Left lung (tissue), 4 donors: ENCODE measurements at regions not wholly inside any gene's neighbourhood (a gene's known extent, or its start where the extent isn't known, plus 50 kb on each side); places are given as distances from the start of the nearest gene placed in this dataset.

Experiments
- ATAC-seq: fragments of 200-7000 bp; cut with Tn5 transposase; one replicate; pipeline ENCODE4 v1.9.1; 2020; ENCODE audit warnings: moderate library complexity
- DNase-seq, 4 donors: peaks; one replicate each; pipeline ENCODE4 v3.0.0-alpha.2; 2013 to 2020
- H3K27ac ChIP-seq, 2 donors: fragments of 200-600 bp; sonication (generic) in 1 of 2; one replicate each; pipeline versions ENCODE4 v1.5.0 to v1.8.0; 2020 to 2021
- H3K27me3 ChIP-seq, 2 donors: fragments of 200-600 bp; sonication (generic) in 1 of 2; one replicate each; pipeline versions ENCODE4 v1.5.0 to v1.8.0; 2020 to 2021
- H3K36me3 ChIP-seq, 2 donors: fragments of 200-600 bp; sonication (generic) in 1 of 2; one replicate each; pipeline versions ENCODE4 v1.5.0 to v1.8.0; 2020 to 2021
- H3K4me1 ChIP-seq, 2 donors: fragments of 200-600 bp; one replicate each; pipeline ENCODE4 v1.8.0; 2021
- H3K4me3 ChIP-seq, 2 donors: fragments of 200-600 bp; sonication (generic) in 1 of 2; one replicate each; pipeline versions ENCODE4 v1.5.0 to v1.8.0; 2020 to 2021; ENCODE audit warnings: mild to moderate bottlenecking in 1 of 2
- H3K9me3 ChIP-seq, 2 donors: fragments of 200-600 bp; sonication (generic) in 1 of 2; one replicate each; pipeline versions ENCODE4 v1.5.0 to v1.8.0; 2020 to 2021
- intact Hi-C, 2 donors: fragments of 100-400 bp; cut with DNase I; formaldehyde crosslinking; loops; one replicate each; pipeline versions ENCODE4 v1.11.2 to v1.14.2; 2022
- TF ChIP-seq, protein P1 (sequence below), 2 donors: fragments of 200-600 bp; sonication (generic) in 1 of 2; IDR thresholded peaks; one replicate each; pipeline versions ENCODE4 v1.5.0 to v1.8.0; 2021; ENCODE audit warnings: antibody characterized with exemption in 2 of 2
- donor health status: DM: no; HTN: yes; CAD: no.
- donor health status: DM: no; HTN: no; CAD: no.

DNA sequence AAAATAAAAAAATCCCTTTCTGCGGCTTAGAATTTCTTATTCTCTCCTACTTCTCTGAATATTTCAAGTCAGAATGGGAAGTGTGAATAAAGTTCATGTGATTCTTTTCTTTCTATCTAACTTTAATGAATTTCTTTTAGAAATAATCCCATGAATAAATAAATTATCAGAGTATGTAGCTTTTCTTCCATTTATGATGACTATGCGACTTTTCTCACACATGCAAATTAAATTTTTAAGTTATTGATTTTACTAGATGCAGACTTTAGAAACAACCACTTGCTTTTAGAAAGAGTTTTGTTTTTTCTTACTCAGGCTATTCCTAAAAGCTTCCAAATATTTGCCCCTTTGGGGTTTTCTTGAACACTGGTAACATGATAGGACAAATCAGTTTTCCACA, 477.7 kb upstream of the AGTR1 start:
- Histone ChIP-seq H3K36me3 (no peaks in the 10 kb centered on the region), H3K27me3 (no peaks in the 10 kb centered on the region), H3K4me3 (no peak overlapping the region), H3K27ac (no peak overlapping the region), H3K9me3 (no peaks in the 10 kb centered on the region), H3K4me1 (no peaks in the 10 kb centered on the region)
- no peak for DNase-seq
- TF ChIP-seq, protein P1, sequence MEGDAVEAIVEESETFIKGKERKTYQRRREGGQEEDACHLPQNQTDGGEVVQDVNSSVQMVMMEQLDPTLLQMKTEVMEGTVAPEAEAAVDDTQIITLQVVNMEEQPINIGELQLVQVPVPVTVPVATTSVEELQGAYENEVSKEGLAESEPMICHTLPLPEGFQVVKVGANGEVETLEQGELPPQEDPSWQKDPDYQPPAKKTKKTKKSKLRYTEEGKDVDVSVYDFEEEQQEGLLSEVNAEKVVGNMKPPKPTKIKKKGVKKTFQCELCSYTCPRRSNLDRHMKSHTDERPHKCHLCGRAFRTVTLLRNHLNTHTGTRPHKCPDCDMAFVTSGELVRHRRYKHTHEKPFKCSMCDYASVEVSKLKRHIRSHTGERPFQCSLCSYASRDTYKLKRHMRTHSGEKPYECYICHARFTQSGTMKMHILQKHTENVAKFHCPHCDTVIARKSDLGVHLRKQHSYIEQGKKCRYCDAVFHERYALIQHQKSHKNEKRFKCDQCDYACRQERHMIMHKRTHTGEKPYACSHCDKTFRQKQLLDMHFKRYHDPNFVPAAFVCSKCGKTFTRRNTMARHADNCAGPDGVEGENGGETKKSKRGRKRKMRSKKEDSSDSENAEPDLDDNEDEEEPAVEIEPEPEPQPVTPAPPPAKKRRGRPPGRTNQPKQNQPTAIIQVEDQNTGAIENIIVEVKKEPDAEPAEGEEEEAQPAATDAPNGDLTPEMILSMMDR (IDR thresholded peaks at IDR 0.05): no peak
- ATAC-seq: no peak
- intact Hi-C loops: no loop called here

DNA sequence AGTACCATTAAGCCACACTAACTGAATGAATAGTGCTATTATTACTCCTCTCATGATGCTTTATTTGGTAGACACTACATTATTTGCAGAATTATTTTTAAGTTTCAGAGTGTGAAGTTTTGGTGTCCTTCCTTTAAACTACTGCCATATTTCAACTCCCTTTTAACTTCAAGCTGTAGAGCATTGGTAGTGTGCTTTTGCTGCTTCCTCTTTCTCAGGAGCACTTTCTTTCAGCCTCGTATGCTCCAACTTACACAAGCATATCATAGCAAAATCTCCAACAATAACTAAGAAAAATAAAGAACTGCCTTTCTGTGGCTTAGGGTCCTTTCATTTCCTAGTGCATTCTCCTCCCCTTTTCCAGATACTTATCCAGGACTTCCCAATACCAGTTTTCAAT, 476.4 kb upstream of the AGTR1 start:
- Histone ChIP-seq H3K36me3 (no peaks in the 10 kb centered on the region), H3K27ac (no peak overlapping the region), H3K4me3 (no peak overlapping the region), H3K9me3 (no peaks in the 10 kb centered on the region), H3K27me3 (no peaks in the 10 kb centered on the region), H3K4me1 (no peaks in the 10 kb centered on the region)
- intact Hi-C loops: no loop called here
- TF ChIP-seq, protein P1 (IDR thresholded peaks at IDR 0.05): no peak
- no peak for ATAC-seq
- no peak for DNase-seq

DNA sequence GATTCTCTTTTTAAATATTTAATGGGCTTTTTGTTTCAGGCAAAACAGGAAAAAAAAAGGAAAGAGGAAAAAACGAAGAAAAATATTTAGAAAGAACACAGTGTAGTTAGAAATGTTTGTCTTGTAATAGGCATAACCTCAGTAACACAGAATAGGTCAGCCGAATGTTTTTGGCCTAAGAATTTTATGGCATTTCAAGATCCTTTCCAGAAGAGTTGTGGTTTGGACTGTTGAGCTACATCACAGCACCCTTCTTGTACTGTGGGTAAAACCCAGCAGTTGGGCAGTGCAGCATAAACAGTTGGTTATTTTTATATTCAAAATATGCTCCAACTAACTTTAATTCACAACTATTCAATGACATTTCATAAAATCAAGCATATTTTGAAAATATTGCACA, 474.4 kb upstream of the AGTR1 start:
- no peak for DNase-seq
- Histone ChIP-seq H3K4me3 (no peak overlapping the region), H3K9me3 (no peaks in the 10 kb centered on the region), H3K27me3 (no peaks in the 10 kb centered on the region), H3K4me1 (no peaks in the 10 kb centered on the region), H3K27ac (no peak overlapping the region), H3K36me3 (no peaks in the 10 kb centered on the region)
- TF ChIP-seq, protein P1 (IDR thresholded peaks at IDR 0.05): no peak
- no peak for ATAC-seq
- intact Hi-C loops: no loop called here

DNA sequence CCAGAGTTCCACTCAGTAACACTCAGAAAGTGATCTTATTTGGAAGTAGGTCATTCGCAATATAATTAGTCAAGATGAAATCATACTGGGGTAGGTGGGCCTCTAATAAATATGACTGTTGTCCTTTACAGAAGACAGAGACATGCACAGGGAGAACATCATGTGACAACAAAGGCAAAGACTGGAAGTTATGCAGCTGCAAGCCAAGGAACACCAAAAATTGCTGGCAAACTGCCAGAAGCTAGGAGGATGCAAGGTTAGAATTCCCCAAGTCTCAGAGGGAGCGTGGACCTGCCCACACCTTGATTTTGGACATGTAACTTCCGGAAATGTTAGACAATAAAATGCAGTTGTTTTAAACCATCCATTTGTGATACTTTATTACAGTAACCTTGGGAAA, 471.5 kb upstream of the AGTR1 start:
- H3K36me3 ChIP-seq: no peaks in the 10 kb centered on the region
- TF ChIP-seq, protein P1 (IDR thresholded peaks at IDR 0.05): no peak
- no peak overlapping the region for H3K27ac ChIP-seq
- H3K4me1 ChIP-seq: no peaks in the 10 kb centered on the region
- no peak for ATAC-seq
- H3K4me3 ChIP-seq: no peak overlapping the region
- no peaks in the 10 kb centered on the region for H3K27me3 ChIP-seq
- no peak for DNase-seq
- intact Hi-C loops: no loop called here
- H3K9me3 ChIP-seq: no peaks in the 10 kb centered on the region

DNA sequence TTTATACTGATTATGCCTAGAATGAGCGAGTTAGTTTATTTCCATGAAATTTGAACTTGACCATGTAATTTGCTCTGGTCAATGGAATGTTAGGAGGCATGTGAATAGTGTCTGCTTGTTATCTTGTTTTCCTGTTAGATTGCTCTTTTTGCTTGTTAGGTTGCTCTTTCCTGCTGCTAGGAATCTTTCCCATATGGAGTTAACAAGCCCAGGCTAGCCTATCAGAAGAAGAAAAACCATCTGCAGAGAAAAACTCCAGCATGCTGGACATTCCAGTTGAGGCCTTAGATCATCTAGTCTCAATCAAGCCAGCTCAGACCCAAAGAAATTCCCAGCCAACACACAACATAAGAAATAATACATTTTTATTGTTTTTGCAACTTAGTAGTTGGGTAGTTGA, 470.2 kb upstream of the AGTR1 start:
- TF ChIP-seq, protein P1 (IDR thresholded peaks at IDR 0.05): no peak
- DNase-seq: no peak
- H3K27ac ChIP-seq: no peak overlapping the region
- H3K4me1 ChIP-seq: no peaks in the 10 kb centered on the region
- no peaks in the 10 kb centered on the region for H3K36me3 ChIP-seq
- intact Hi-C loops: no loop called here
- H3K27me3 ChIP-seq: no peaks in the 10 kb centered on the region
- no peak for ATAC-seq
- no peaks in the 10 kb centered on the region for H3K9me3 ChIP-seq
- H3K4me3 ChIP-seq: no peak overlapping the region
